Caco-2 (cell line): ENCODE measurements at regions not wholly inside any gene's neighbourhood (a gene's known extent, or its start where the extent isn't known, plus 50 kb on each side); places are given as distances from the start of the nearest gene placed in this dataset.

Source experiments
- BruUV-seq: library from RNA; stranded (reverse); fragments of 400-500 nt; replicated peaks from 2 replicates; lab custom pipeline; 2021; lab: Mats Ljungman, UMichigan
- CTCF ChIA-PET: fragments of 300-600 bp; sonication (Branson Sonifier 250); formaldehyde crosslinking; loops from one replicate; lab custom pipeline; 2022; ENCODE audit warnings: antibody characterized with exemption; lab: Charles Lee
- POLR2A ChIA-PET: fragments of 300-600 bp; sonication (Branson Sonifier 250); formaldehyde crosslinking; loops from one replicate; lab custom pipeline; 2022; ENCODE audit warnings: antibody characterized with exemption; lab: Charles Lee
- DNase-seq, 2 experiments: peaks; one replicate each; pipeline versions ENCODE4 v3.0.0 to v3.0.0-alpha.2; 2020 to 2022
- H3K27me3 ChIP-seq: replicated peaks from 2 replicates; pipeline ENCODE4 v1.6.0; 2011; ENCODE audit warnings: low read length; ENCODE audit not compliant: control insufficient read depth, insufficient read depth
- H3K36me3 ChIP-seq: 2 replicates; pipeline ENCODE4 v1.5.1; 2011; ENCODE audit warnings: low read length; ENCODE audit not compliant: control insufficient read depth, insufficient read depth
- H3K4me1 ChIP-seq: fragments of 250-450 bp; sonication (Bioruptor Pico); 2 replicates; pipeline ENCODE4 v1.5.1; 2020; ENCODE audit warnings: mild to moderate bottlenecking
- H3K4me3 ChIP-seq: 2 replicates; pipeline ENCODE4 v1.5.1; 2011; ENCODE audit warnings: low read depth, mild to moderate bottlenecking, control low read depth, low read length
- H3K9me3 ChIP-seq: fragments of 250-450 bp; sonication (Bioruptor Pico); 2 replicates; pipeline ENCODE4 v1.5.1; 2020; ENCODE audit warnings: mild to moderate bottlenecking, moderate library complexity
- H3K27ac Mint-ChIP-seq: one replicate; pipeline ENCODE4 v1.8.0; 2022; ENCODE audit warnings: mixed read lengths; ENCODE audit not compliant: unreplicated experiment
- H3K27me3 Mint-ChIP-seq: one replicate; pipeline ENCODE4 v1.8.0; 2022; ENCODE audit warnings: mixed read lengths; ENCODE audit not compliant: insufficient read depth, unreplicated experiment
- H3K36me3 Mint-ChIP-seq: one replicate; pipeline ENCODE4 v1.8.0; 2022; ENCODE audit warnings: mild to moderate bottlenecking, mixed read lengths; ENCODE audit not compliant: insufficient read depth, unreplicated experiment
- H3K4me1 Mint-ChIP-seq: one replicate; pipeline ENCODE4 v1.8.0; 2022; ENCODE audit warnings: low read depth, mixed read lengths; ENCODE audit not compliant: unreplicated experiment
- H3K4me3 Mint-ChIP-seq: one replicate; pipeline ENCODE4 v1.8.0; 2022; ENCODE audit warnings: mild to moderate bottlenecking, moderate library complexity, mixed read lengths; ENCODE audit not compliant: unreplicated experiment
- H3K9me3 Mint-ChIP-seq: one replicate; pipeline ENCODE4 v1.8.0; 2022; ENCODE audit warnings: mixed read lengths; ENCODE audit not compliant: unreplicated experiment
- CTCF ChIP-seq, 2 experiments: fragments of 200-600 bp in 1 of 2; IDR thresholded peaks; 1 replicate in 1 of 2; 2 replicates in 1 of 2; pipeline versions ENCODE4 v1.5.1 to v1.8.0; 2011 to 2022; ENCODE audit warnings: antibody characterized with exemption in 1 of 2, control low read depth in 1 of 2, inconsistent platforms in 1 of 2, low read depth in 1 of 2, low read length in 1 of 2, mild to moderate bottlenecking in 1 of 2, moderate library complexity in 1 of 2; ENCODE audit not compliant: insufficient read depth in 1 of 2, severe bottlenecking in 1 of 2, unreplicated experiment in 1 of 2
- intact Hi-C: fragments of 100-400 bp; cut with micrococcal nuclease; formaldehyde crosslinking; loops from one replicate; pipeline ENCODE4 v1.10.0; 2022; ENCODE audit not compliant: unreplicated experiment

GRCh38 chrX:125621588-125621927 is 301.9 kb downstream of the TEX13C start:
- intact Hi-C loops = no loop called here
- Mint-ChIP-seq H3K4me1 (no peaks in the 10 kb centered on the region), H3K27ac (no peak overlapping the region), H3K4me3 (no peak overlapping the region), H3K27me3 (no peaks in the 10 kb centered on the region), H3K9me3 (no peaks in the 10 kb centered on the region), H3K36me3 (no peaks in the 10 kb centered on the region)
- H3K9me3 ChIP-seq = no peaks in the 10 kb centered on the region
- no peak for DNase-seq
- H3K4me3 ChIP-seq = no peak overlapping the region
- ChIA-PET CTCF (no interaction called here), POLR2A (no interaction called here)
- no TSS peak for BruUV-seq
- H3K36me3 ChIP-seq = no peaks in the 10 kb centered on the region
- H3K4me1 ChIP-seq = no peaks in the 10 kb centered on the region
- no peak for TF ChIP-seq CTCF (IDR thresholded peaks at IDR 0.05; ENCODE audit: insufficient read depth in 1 of 2, low read depth in 1 of 2, low read length in 1 of 2, severe bottlenecking in 1 of 2, unreplicated experiment in 1 of 2)
- H3K27me3 ChIP-seq = no peaks in the 10 kb centered on the region

- no peak for TF ChIP-seq CTCF (IDR thresholded peaks at IDR 0.05; ENCODE audit: insufficient read depth in 1 of 2, low read depth in 1 of 2, low read length in 1 of 2, severe bottlenecking in 1 of 2, unreplicated experiment in 1 of 2)
- H3K9me3 Mint-ChIP-seq = no peaks in the 10 kb centered on the region
- no peaks in the 10 kb centered on the region for H3K27me3 Mint-ChIP-seq
- H3K9me3 ChIP-seq = no peaks in the 10 kb centered on the region
- H3K27me3 ChIP-seq = no peaks in the 10 kb centered on the region
- H3K4me3 Mint-ChIP-seq = no peak overlapping the region
- no peak for DNase-seq
- intact Hi-C loops = no loop called here
- BruUV-seq = no TSS peak
- H3K4me3 ChIP-seq = no peak overlapping the region
- H3K4me1 Mint-ChIP-seq = no peaks in the 10 kb centered on the region
- H3K36me3 ChIP-seq = no peaks in the 10 kb centered on the region
- no peak overlapping the region for H3K27ac Mint-ChIP-seq
- ChIA-PET POLR2A (no interaction called here), CTCF (no interaction called here)
- H3K4me1 ChIP-seq = no peaks in the 10 kb centered on the region
- H3K36me3 Mint-ChIP-seq = no peaks in the 10 kb centered on the region
Observed at GRCh38 chrX:125622899-125623298, 303.2 kb downstream of the TEX13C start.

GRCh38 chrX:125627676-125628075 is 308.0 kb downstream of the TEX13C start:
- ChIA-PET POLR2A (no interaction called here), CTCF (no interaction called here)
- DNase-seq = no peak
- no peaks in the 10 kb centered on the region for H3K36me3 ChIP-seq
- TF ChIP-seq CTCF (IDR thresholded peaks at IDR 0.05; ENCODE audit: insufficient read depth in 1 of 2, low read depth in 1 of 2, low read length in 1 of 2, severe bottlenecking in 1 of 2, unreplicated experiment in 1 of 2) = no peak
- no peak overlapping the region for H3K4me3 ChIP-seq
- Mint-ChIP-seq H3K27me3 (no peaks in the 10 kb centered on the region), H3K9me3 (no peaks in the 10 kb centered on the region), H3K4me3 (no peak overlapping the region), H3K36me3 (no peaks in the 10 kb centered on the region), H3K27ac (no peak overlapping the region), H3K4me1 (no peaks in the 10 kb centered on the region)
- no peaks in the 10 kb centered on the region for H3K4me1 ChIP-seq
- intact Hi-C loops = no loop called here
- no peaks in the 10 kb centered on the region for H3K9me3 ChIP-seq
- BruUV-seq = no TSS peak
- H3K27me3 ChIP-seq = no peaks in the 10 kb centered on the region
